GM19328 (cell line): ENCODE measurements at regions not wholly inside any gene's neighbourhood (a gene's known extent, or its start where the extent isn't known, plus 50 kb on each side); places are given as distances from the start of the nearest gene placed in this dataset.
"Not testable (repeated sequence)": the region's sequence is repeated elsewhere in the genome, so short reads cannot be mapped to it uniquely, and the experiment has no call there.

Experiments
- ATAC-seq: cut with Tn5 transposase; IDR thresholded peaks from one replicate; pipeline ENCODE4 v1.9.1; 2021; ENCODE audit warnings: mild to moderate bottlenecking, moderate library complexity; ENCODE audit not compliant: unreplicated experiment

DNA sequence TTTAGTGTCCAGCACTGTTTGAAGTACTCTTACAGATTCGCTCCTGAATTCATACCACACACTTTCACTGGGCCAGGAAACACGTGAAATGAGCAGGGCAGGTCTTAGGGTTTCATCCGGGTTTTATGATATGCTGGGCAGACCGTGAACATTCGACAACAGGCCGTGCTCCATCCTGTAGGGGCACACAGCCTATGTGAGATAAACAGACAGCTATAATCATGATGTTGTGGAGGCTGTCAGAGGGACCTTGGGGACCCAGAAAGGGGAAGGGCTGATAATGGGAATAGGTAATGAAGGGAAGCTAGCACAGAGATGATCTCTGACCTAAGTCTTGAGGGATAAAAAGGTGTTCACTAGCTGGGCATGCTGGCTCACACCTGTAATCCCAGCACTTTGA, 110.4 kb downstream of the RIN2 start:
- ATAC-seq: no peak

DNA sequence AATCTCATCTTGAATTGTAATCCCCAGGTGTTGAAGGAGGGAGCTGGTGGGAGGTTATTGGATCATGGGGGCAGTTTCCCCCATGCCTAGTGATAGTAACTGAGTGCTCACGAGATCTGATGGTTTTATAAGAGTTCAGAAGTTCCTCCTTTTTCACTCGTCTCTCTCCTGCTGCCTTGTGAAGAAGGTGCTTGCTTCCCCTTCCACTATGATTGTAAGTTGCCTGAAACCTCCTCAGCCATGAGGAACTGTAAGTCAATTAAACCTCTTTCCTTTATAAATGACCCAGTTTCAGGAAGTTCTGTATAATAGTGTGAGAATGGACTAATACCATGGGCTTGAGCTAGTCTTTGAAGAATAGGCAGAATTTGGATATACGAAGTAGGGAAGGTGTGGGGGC, 113.9 kb downstream of the RIN2 start:
- ATAC-seq: no peak

DNA sequence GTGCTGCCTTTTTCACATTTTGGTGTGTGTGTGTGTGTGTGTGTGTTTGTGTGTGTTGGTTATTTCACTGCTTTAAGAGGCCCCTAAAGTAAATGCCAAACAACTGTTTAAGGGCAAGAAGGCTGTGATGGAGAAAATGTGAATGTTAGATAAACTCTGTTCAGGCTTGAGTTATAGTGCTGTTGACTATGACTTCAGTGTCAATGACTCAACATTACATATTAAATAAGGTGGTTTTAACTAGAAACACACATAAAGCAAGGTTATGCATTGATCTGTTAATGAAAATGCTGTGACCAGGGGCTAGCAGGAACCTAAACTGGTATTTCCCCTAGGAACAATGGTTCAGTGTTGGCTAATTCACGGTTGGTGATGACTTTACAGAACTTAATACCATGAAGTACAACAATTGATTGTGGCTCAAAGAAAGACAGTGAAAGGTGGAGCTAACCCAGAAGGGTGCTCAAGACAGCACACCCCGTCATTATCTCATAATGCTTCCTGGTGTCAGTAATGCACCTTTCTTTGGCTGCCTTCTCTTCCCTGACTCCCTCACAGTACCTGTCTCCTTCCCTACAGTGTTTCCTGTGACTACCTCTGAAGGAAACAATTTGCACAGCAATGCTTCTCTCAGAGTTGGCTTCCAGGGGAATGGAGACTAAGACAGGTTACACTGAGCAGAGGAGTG, 116.1 kb downstream of the RIN2 start:
- no peak for ATAC-seq

DNA sequence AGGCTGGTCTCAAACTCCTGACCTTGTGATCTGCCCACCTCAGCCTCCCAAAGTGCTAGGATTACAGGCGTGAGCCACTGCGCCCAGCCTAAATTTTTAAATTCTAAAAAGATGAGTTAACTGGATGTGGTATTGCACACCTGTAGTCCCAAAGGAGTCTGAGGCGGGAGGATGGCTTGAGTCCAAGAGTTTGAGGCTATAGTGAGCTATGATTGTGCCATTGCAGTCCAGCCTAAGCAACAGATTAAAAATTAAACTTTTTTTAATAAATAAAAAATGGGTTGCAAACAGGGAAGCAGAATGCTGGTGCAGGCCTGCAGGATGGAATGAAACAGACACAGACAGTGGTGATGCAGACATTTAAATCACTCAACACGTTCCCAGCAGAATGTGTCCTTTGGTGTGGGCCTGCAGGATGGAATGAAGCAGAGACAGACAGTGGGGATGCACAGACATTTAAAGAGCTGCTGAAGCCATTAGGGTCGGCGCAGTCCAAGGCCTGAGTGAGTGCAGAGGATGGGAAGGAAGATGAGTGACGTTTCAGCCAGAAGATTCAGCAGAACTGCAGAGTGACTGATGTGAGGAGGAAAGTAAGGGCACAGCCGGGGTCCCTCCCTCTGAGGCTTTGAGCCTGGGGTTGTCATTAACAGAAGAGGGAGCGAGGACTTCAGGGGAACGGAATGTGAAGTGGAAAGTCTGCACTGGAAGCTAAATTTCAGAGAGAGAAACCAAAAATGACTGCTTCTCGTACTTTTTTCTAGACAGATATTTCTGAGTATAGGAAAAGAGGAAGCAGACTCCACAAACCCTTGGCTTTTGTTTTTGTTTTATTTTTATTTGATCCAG, 117.5 kb downstream of the RIN2 start:
- ATAC-seq: no peak

DNA sequence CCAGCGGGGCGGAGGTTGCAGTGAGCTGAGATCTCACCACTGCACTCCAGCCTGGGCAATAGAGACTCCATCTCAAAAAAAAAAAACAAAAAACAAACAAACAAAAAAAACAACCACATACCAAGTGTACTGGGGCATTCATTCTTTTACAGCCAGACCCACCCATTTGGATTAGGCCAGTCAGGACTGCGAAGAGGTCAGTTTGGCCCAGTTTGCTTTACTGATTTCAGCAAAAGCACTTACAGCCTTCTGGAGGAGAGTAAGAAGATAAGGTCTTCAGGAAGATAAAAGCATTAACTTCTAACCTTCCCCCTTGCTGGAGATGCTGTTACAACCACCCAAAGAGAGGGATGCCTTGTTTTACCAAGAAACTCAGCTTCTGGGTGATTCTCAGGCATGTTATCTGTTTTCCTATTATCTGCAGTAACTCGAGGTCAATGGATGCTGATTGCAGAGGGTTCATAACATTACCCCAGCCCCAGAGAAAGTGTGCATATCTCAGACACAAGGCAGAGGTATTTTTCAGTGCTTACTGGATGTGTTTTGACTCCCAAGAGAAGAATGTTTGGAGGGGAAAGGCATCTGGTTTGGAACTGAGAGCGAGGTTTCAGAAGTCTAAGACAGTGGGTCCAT, 118.9 kb downstream of the RIN2 start:
- ATAC-seq: no peak

DNA sequence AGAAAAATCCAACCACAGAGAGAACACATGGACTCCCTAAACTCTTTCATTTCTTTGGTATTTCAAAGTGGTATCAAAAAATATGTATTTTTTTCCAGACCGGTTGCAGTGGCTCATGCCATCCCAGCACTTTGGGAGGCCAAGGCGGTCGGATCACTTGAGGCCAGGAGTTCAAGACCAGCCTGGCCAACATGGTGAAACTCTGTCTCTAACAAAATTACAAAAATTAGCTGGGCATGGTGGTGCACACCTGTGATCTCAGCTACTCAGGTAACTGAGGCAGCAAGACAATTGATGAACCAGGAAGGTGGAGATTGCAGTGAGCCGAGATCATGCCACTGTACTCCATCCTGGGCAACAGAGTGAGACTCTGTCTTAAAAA, 121.8 kb downstream of the RIN2 start:
- ATAC-seq: not testable (repeated sequence)

DNA sequence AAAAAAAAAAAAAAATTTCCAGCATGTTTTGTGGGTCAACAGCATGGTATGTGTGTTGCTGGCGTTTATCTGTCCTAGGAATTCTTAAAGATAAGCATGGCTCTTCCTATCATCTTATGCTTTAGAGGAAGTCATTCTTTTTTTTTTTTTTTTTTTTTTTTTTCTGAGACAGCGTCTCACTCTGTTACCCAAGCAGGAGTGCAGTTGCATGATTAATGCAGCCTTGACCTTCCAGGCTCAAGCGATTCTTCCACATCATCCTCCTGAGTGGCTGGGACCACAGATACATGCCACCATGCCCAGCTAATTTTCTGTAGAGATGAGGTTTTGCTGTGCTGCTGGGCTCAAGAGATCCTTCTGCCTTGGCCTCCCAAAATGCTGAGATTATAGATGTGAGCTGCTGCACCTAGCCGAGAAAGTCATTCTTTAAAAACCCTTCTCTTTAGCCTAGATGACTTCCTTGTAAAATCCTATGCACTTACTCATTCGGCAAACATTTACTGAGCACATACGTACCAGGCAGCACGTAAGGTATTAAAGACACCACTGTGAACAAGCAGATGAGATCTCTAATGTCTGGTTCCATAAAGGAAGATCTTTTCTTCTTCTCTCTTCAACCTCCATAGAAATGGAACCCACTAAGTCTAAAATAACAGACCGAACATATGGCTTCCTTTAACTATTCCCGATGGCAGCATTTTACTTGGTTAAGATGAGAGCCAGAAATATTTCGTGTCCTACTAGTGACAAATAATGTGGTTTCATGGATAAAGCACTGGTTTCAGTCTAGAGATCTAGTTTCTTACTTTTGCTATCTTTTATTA, 122.4 kb downstream of the RIN2 start:
- no peak for ATAC-seq

DNA sequence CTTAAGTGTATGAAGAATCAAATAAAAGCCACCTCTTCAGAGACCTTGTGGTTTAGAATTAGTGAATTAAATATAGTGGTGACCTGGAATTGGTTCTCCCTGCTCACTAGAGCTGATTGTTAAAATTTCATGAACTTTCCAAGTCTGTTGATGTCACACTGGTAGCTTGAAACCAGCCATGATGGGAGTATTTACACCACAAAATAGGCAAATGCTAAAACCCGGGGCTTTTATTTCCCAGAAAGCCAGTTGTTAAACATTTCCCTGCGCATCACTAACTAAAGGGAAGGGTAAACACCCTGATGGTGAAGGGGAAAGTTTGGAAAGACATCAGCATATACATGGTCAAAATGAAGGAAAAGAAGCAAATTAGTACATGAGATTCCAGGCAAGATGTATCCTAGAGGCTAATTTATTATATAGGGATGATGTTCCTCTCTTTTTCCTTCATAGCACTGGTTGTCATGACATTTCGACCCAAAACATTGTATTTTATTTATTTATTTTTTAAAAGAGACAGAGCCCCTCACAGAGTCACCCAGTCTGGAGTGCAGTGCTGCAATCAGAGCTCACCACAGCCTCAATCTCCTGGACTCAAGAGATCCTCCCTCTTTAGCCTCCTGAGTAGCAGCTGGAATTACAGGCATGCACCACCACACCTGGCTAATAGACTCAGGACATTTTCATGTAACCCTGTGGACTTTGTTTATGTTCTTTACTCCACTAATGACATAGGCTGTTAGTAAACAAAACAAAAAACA, 123.2 kb downstream of the RIN2 start:
- no peak for ATAC-seq

DNA sequence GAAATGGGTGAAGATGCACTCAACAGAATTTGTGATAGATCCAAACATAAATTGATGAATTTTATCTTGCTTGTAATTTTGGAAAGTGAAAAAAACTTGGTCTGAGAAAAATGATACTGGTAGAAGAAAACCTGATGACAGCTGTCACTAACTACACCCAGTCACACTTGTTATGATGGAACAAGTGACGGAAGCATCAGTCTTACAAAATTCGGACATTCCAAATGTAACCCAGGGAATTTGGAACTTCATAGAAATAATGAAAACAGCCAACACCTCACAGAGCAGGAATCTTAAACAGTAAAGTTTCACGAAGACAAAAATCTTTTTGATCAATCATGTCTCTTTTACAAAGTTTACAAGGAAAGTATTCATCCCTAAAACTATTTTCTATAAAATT, 123.9 kb downstream of the RIN2 start:
- ATAC-seq: no peak

DNA sequence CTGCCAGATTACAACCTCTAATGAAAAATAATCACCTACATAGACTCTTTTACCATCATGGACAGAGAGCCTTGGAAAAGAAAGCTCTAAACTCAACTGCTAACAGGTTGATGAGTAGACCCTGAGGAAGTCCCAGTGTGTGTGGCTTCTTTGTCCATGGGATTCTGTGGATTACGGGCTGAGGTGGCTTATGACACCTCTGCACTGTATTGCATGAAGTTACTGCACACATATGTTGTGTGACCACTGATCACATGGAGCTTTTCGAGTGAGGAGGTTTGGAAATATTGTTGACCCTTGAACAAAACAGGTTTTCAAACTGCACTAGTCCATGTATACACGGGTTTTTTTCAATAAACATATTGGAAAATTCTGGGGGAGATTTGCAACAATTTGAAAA, 124.4 kb downstream of the RIN2 start:
- ATAC-seq: no peak

DNA sequence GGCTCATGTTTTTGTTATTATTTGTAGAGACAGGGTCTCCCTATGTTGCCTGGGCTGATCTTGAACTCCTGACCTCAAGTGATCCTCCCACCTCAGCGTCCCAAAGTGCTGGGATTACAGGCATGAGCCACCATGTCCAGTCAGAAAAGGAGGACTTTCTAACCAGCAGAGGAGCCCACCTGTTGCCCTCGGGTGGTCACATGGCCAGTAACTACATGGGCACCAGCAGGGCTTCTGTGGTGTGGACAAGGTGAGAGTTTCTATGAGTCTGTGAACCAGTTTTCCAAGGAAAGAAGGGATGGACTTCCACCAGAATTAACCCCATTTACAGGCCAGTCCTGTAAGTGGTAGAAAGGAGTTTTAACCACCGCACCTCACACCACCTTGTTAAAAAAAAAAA, 125.4 kb downstream of the RIN2 start:
- ATAC-seq: no peak

DNA sequence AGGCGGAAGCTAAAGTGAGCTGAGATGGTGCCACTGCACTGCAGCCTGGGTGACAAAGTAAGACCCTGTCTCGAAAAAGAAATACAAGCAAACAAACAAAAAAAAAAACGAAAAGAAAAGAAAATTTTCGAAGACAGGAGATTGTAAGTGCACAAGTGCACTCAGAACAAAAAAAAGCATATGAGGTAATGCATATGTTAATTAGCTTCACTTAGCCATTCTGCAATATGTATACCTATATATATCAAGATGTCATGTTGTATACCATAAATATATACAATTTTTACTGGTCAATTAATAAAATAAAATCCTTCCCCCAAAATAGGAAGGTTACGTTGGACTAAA, 127.5 kb downstream of the RIN2 start:
- no peak for ATAC-seq

DNA sequence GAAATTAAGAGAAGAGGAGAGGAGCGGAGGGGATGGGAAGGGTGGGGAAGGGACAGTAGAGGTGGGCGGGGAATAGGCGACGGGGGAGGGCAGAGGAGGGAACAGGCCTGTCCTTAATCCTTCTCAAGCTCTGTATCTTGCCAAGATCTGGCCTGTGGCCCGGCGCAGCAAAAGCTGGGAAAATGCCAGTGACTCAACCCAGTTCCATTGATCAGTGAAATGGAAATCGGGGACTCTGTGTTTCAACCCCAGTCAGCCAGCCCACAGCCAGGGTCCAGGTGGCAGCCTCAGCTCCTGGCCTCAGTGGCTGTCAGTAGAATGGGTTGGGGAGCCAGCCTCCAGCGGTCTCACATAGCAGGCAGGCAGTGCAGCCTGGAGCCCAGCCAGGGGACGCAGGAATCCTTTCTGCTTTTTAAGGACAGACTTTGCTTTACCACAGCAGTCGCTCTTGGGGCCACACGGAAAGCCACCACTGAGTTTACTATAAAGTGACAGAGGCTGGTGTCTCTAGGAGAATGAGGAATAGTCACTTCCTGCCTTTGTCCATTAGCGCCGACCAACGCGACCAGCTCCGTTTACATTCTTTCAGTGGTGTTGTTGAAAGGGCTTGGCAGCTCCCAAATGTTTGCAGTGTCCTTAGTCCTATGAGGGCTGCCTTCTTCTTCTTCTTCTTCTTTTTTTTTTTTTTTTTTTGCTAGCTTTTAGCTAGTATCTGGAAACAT, 128.0 kb downstream of the RIN2 start:
- ATAC-seq: no peak

DNA sequence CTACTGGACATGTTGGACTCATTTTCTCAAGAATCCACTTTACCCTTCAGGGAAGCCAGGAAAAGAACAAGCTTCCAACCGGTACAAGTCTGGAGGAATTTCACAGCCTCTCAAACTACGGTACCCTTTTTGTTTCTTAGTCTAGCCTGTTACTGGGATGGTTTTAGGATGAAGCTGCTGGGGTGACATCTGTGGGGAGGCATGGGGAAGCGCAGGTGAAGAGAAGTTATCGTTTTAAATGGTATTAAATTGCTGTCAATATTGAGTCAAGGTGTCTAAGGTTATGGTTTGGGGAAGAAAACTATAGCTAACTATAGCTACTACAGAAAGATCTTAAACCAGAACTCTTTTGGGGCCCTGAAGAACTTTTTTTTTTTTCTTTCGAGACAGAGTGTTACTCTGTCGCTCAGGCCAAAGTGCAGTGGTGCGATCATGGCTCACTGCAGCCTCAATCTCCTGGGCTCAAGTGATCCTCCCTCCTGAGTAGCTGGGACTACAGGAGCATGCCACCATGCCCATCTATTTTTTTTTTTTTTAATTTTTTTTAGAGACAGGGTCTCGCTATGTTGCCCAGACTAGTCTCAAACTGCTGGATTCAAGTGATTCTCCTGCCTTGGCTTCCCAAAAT, 128.7 kb downstream of the RIN2 start:
- no peak for ATAC-seq

DNA sequence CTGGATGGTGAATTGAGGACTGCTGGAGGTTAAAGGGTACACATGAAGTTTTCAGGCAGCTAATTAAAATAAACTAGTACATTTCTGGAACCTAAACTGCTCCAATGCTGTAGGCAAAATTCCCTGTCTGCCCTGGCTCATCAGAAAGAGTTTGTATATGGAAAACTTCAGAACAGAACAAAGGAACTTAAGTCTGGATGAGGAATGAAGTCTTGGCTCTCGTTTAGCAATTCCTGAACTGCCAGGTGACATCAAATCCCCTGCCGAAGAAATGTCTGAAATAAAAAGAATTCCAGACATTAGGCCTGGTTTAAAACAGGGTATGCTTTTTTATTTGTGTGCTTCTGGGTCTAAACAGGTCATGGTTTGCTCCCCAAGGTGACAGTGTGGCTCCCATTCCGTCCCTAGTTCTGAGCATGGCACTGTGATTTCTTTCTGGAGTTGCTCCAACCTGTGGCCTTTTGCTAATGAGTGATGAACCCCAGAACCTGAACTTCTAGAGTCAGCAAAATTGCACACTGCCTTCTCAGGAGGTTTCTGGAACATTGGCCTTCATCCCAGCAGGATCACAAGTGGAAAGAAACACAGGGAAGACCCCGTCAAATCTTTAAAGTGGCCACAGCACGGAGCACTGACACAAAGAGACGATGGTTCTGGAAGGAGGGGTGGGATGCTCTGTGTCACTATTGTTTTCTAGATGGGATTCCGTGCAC, 129.4 kb upstream of the NAA20 start:
- no peak for ATAC-seq

DNA sequence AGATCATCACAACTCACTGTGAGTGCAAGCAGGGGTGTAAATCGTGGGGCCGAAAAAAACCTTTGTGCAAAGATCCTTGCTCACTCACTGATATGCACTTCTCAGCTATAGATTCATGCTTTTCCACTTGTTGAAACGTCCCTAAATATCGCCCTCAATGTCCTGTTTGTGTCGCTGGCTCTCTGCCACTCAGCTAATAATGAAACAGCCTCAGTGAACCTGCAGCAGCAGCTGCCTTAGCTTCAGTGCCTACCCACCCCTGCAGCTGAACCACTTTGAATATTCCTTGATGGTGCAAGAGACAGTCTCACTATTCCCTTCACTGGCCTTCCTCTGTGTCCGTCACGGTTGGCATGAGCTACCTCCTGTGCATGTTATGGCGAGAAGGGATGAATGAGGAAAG, 128.9 kb upstream of the NAA20 start:
- no peak for ATAC-seq

DNA sequence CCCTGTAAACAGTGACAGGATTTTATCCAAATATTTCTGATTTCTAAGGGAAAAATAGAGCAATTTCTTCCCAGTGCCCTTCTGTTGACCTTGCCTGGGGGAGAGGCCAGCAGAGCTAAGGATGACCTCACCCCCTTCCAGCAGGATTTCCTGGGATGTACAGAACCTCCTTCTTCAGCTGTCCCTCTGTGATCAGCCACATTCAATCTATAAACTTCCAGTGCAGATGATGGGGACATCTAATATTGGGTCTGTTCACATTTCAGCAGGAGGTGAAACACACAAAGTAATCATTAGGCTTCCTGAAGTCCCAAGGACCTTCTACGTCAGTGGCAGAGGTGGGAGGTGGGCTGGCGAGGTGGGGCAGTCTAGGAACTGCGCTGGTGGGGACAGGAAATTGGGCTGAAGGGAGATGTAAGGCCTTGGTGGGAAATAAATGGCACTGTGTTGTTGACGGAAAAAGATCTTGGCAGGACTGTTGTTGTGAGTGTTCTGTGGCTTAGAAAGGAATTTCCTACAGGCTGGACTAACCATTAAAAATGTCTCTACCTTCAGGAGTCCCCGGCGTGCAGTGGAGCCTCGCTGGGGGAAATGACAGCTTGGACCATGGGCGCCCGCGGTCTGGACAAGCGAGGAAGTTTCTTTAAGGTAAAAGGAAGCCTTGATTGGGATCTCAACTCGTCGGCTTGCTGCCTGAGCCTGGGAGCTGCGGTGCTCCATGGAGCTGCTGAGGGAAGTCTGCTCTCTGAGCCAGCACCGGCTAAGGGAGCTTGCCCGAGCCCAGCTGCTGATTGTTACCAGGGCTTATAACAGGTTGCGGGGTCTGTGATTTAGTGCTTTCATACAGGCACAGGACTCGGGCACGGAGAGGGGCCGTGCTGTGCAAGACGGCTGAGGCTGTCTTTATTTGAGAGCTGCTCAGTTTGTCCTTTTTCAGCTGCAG, 127.9 kb upstream of the NAA20 start:
- no peak for ATAC-seq
